ENCODE measurements at regions not wholly inside any gene's neighbourhood (a gene's known extent, or its start where the extent isn't known, plus 50 kb on each side); places are given as distances from the start of the nearest gene placed in this dataset.

GRCh38 chr13:112181336-112182067 lies 114.6 kb downstream of the SOX1 start:
- H3K79me2 ChIP-seq (ENCODE audit: insufficient read depth, low read length), result no peaks in the 10 kb centered on the region
- TF ChIP-seq JUND (IDR thresholded peaks at IDR 0.05) (no peak), EGR1 (IDR thresholded peaks at IDR 0.05; ENCODE audit: low read depth) (no peak), EZH2 (IDR thresholded peaks at IDR 0.05) (no peak), CEBPB (IDR thresholded peaks at IDR 0.05; ENCODE audit: low read depth) (no peak), CTCF (IDR thresholded peaks at IDR 0.05 in 2 of 3, conservative IDR thresholded peaks at IDR 0.05 in 1 of 3; ENCODE audit: borderline replicate concordance in 1 of 3, insufficient read depth in 1 of 3, low read depth in 2 of 3, low read length in 2 of 3) (no peak), FOSL1 (IDR thresholded peaks at IDR 0.05; ENCODE audit: low read depth) (no peak), ELF1 (IDR thresholded peaks at IDR 0.05; ENCODE audit: borderline replicate concordance, low read depth) (no peak), SRF (IDR thresholded peaks at IDR 0.05; ENCODE audit: low read depth) (no peak), ATF3 (IDR thresholded peaks at IDR 0.05) (no peak), SP1 (IDR thresholded peaks at IDR 0.05; ENCODE audit: low read depth) (no peak), POLR2A (IDR thresholded peaks at IDR 0.05; ENCODE audit: borderline replicate concordance, extremely low read depth, insufficient read depth, insufficient read length) (no peak), CBX3 (IDR thresholded peaks at IDR 0.05; ENCODE audit: low read depth) (no peak), EZH2phosphoT487 (IDR thresholded peaks at IDR 0.05; ENCODE audit: borderline replicate concordance) (no peak), RAD21 (IDR thresholded peaks at IDR 0.05; ENCODE audit: low read depth) (no peak), MAX (IDR thresholded peaks at IDR 0.05) (no peak)
- H3K9ac ChIP-seq (ENCODE audit: low read length), result no peak overlapping the region
- ATAC-seq, result no peak
- no peaks in the 10 kb centered on the region for H3K4me1 ChIP-seq (ENCODE audit: control insufficient read depth in 1 of 2, insufficient read depth in 2 of 2, low read length in 2 of 2)
- RAD21 ChIA-PET (ENCODE audit: low non-redundant PET in 1 of 2, low total read pairs in 2 of 2, uncharacterized antibody in 2 of 2, unreplicated experiment in 2 of 2), result no interaction called here
- H3K9me2 ChIP-seq (ENCODE audit: insufficient read depth), result no peaks in the 10 kb centered on the region
- H3K36me3 ChIP-seq (ENCODE audit: control insufficient read depth in 1 of 2, insufficient read depth in 2 of 2, low read length in 2 of 2), result no peaks in the 10 kb centered on the region
- no peak overlapping the region for H2AFZ ChIP-seq (ENCODE audit: low read depth, low read length, poor library complexity, severe bottlenecking)
- H3K4me3 ChIP-seq (replicated peaks in 1 of 2; ENCODE audit: low read depth in 1 of 2, low read length in 2 of 2), result no peak overlapping the region
- intact Hi-C loops (cut with micrococcal nuclease), result no loop called here
- CTCF ChIA-PET, result no interaction called here
- H4K20me1 ChIP-seq (ENCODE audit: insufficient read depth), result no peaks in the 10 kb centered on the region
- no peak overlapping the region for H3K4me2 ChIP-seq (ENCODE audit: low read length)
- POLR2A ChIA-PET, result no interaction called here
- no peak for DNase-seq (ENCODE audit: low read depth, low spot score)
- no peak overlapping the region for H3K27ac ChIP-seq (ENCODE audit: low read depth, low read length)
- H3K27me3 ChIP-seq (ENCODE audit: insufficient read depth, low read length), result peaks cover 29% of the 10 kb centered on the region
- no TSS peak for BruUV-seq (replicated peaks)
- H3K9me3 ChIP-seq (ENCODE audit: control insufficient read depth in 1 of 2, insufficient read depth in 1 of 2, low read depth in 1 of 2, low read length in 2 of 2), result no peaks in the 10 kb centered on the region
